ENCODE measurements at regions not wholly inside any gene's neighbourhood (a gene's known extent, or its start where the extent isn't known, plus 50 kb on each side); places are given as distances from the start of the nearest gene placed in this dataset.

- no peak overlapping the region for H2AFZ ChIP-seq
- H3K27ac Mint-ChIP-seq = no peak overlapping the region
Observed at GRCh38 chr6:78618970-78619369, 248.4 kb upstream of the IRAK1BP1 start.

GRCh38 chr6:78623554-78623953 lies 243.8 kb upstream of the IRAK1BP1 start:
- no peaks in the 10 kb centered on the region for H3K9me3 Mint-ChIP-seq
- Histone ChIP-seq H3K79me2 (replicated peaks; ENCODE audit: insufficient read depth) (no peaks in the 10 kb centered on the region), H2AFZ (peak overlapping the region; percentile 33; the same call in 1 of the 2 replicates), H3F3A (replicated peaks; ENCODE audit: low read depth) (no peaks in the 10 kb centered on the region), H3K4me3 (no peak overlapping the region), H4K20me1 (replicated peaks; ENCODE audit: insufficient read depth) (no peaks in the 10 kb centered on the region), H3K27me3 (ENCODE audit: insufficient read depth) (no peaks in the 10 kb centered on the region), H3K4me1 (ENCODE audit: insufficient read depth) (no peaks in the 10 kb centered on the region), H3K36me3 (ENCODE audit: insufficient read depth) (no peaks in the 10 kb centered on the region), H3K9me2 (ENCODE audit: insufficient read depth) (no peaks in the 10 kb centered on the region), H3K27ac (ENCODE audit: low read depth) (no peak overlapping the region), H3K4me2 (no peak overlapping the region)
- H3K27ac Mint-ChIP-seq = no peak overlapping the region
- no peak for DNase-seq (ENCODE audit: low spot score)
- H3K4me3 Mint-ChIP-seq = no peak overlapping the region
- no peak for ATAC-seq
- TF ChIP-seq NANOG (IDR thresholded peaks at IDR 0.05; ENCODE audit: borderline replicate concordance) = no peak
- no peak for TF ChIP-seq EZH2phosphoT487 (IDR thresholded peaks at IDR 0.05; ENCODE audit: unreplicated experiment)
- no peak for TF ChIP-seq CTCF (conservative IDR thresholded peaks at IDR 0.05; ENCODE audit: low read depth in 2 of 2)
- no peak for TF ChIP-seq POLR2AphosphoS5 (IDR thresholded peaks at IDR 0.05; ENCODE audit: low read depth)
- no peaks in the 10 kb centered on the region for H3K4me1 Mint-ChIP-seq
- peaks cover 3% of the 10 kb centered on the region for H3K27me3 Mint-ChIP-seq (ENCODE audit: insufficient read depth, low read depth, poor library complexity)
- no peaks in the 10 kb centered on the region for H3K36me3 Mint-ChIP-seq (ENCODE audit: low read depth)

More at GRCh38 chr6:78618970-78619369, 248.4 kb upstream of the IRAK1BP1 start:
- Histone ChIP-seq H3K4me1 (ENCODE audit: insufficient read depth) (no peaks in the 10 kb centered on the region), H3F3A (replicated peaks; ENCODE audit: low read depth) (no peaks in the 10 kb centered on the region), H3K27ac (ENCODE audit: low read depth) (no peak overlapping the region), H3K4me2 (no peak overlapping the region), H3K4me3 (no peak overlapping the region), H3K36me3 (ENCODE audit: insufficient read depth) (no peaks in the 10 kb centered on the region), H3K79me2 (replicated peaks; ENCODE audit: insufficient read depth) (no peaks in the 10 kb centered on the region), H3K9me2 (ENCODE audit: insufficient read depth) (no peaks in the 10 kb centered on the region), H3K27me3 (ENCODE audit: insufficient read depth) (no peaks in the 10 kb centered on the region), H4K20me1 (replicated peaks; ENCODE audit: insufficient read depth) (no peaks in the 10 kb centered on the region)
- DNase-seq (ENCODE audit: low spot score) = no peak
- ATAC-seq = no peak
- no peak for TF ChIP-seq ZNF331 (CRISPR knock-in tag; IDR thresholded peaks at IDR 0.05; ENCODE audit: low read depth)
- Mint-ChIP-seq H3K27me3 (ENCODE audit: insufficient read depth, low read depth, poor library complexity) (peaks cover 3% of the 10 kb centered on the region), H3K4me1 (no peaks in the 10 kb centered on the region), H3K9me3 (no peaks in the 10 kb centered on the region), H3K4me3 (no peak overlapping the region), H3K36me3 (ENCODE audit: low read depth) (no peaks in the 10 kb centered on the region)

- Mint-ChIP-seq H3K27ac (no peak overlapping the region), H3K9me3 (0 out of 3 replicates have a peak, but pooled peaks cover 3% of the 10 kb centered on the region), H3K4me3 (peak overlapping the region; percentile 60; the same call in 2 of the 3 replicates), H3K4me1 (peaks cover 4% of the 10 kb centered on the region; the same call in 1 of the 3 replicates), H3K27me3 (ENCODE audit: insufficient read depth, low read depth, poor library complexity) (no peaks in the 10 kb centered on the region), H3K36me3 (ENCODE audit: low read depth) (no peaks in the 10 kb centered on the region)
- Histone ChIP-seq H3K9me2 (ENCODE audit: insufficient read depth) (no peaks in the 10 kb centered on the region), H3K4me1 (ENCODE audit: insufficient read depth) (no peaks in the 10 kb centered on the region), H3K4me3 (peak overlapping the region; percentile 49), H2AFZ (peak overlapping the region; percentile 95), H3K27me3 (ENCODE audit: insufficient read depth) (no peaks in the 10 kb centered on the region), H3K36me3 (ENCODE audit: insufficient read depth) (no peaks in the 10 kb centered on the region), H3K4me2 (peak overlapping the region; percentile 68), H3F3A (replicated peaks; ENCODE audit: low read depth) (no peaks in the 10 kb centered on the region), H3K27ac (ENCODE audit: low read depth) (no peak overlapping the region), H3K79me2 (replicated peaks; ENCODE audit: insufficient read depth) (no peaks in the 10 kb centered on the region), H4K20me1 (replicated peaks; ENCODE audit: insufficient read depth) (no peaks in the 10 kb centered on the region)
- TF ChIP-seq POLR2AphosphoS5 (IDR thresholded peaks at IDR 0.05; ENCODE audit: low read depth) (no peak), CTCF (conservative IDR thresholded peaks at IDR 0.05; ENCODE audit: low read depth in 2 of 2) (0 out of 4 replicates have a peak, but pooled peaks of 1 of the 2 experiments have one; percentile 10)
- DNase-seq (ENCODE audit: low spot score) (peak; percentile 72), ATAC-seq (peak; percentile 91)
Observed at GRCh38 chr6:78629154-78629721, 238.1 kb upstream of the IRAK1BP1 start.

Data from GM23338 (cell line).